MCF 10A (cell line): ENCODE measurements at regions not wholly inside any gene's neighbourhood (a gene's known extent, or its start where the extent isn't known, plus 50 kb on each side); places are given as distances from the start of the nearest gene placed in this dataset.

ENCODE experiments used
- BruUV-seq: library from RNA; stranded (reverse); fragments of 400-500 nt; replicated peaks from 2 replicates; lab custom pipeline; 2021; lab: Mats Ljungman, UMichigan
- CTCF ChIA-PET: fragments of 300-600 bp; sonication (Branson Sonifier 250); formaldehyde crosslinking; extraction: SDS; loops from one replicate; lab custom pipeline; 2021; ENCODE audit warnings: antibody characterized with exemption, inconsistent platforms; lab: Yijun Ruan, JAX
- POLR2A ChIA-PET: fragments of 300-600, 350-650 bp; sonication (Branson Sonifier 250); formaldehyde crosslinking; extraction: SDS; loops from one replicate; lab custom pipeline; 2020; ENCODE audit warnings: antibody characterized with exemption, inconsistent platforms; lab: Yijun Ruan, JAX
- DNase-seq: peaks from one replicate; pipeline ENCODE4 v3.0.0-alpha.2; 2018; ENCODE audit not compliant: unreplicated experiment
- H3K27ac Mint-ChIP-seq: one replicate; pipeline ENCODE4 v1.8.0; 2022; ENCODE audit warnings: mild to moderate bottlenecking, low read depth, mixed read lengths; ENCODE audit not compliant: unreplicated experiment
- H3K27me3 Mint-ChIP-seq: one replicate; pipeline ENCODE4 v1.8.0; 2022; ENCODE audit warnings: mixed read lengths; ENCODE audit not compliant: insufficient read depth, unreplicated experiment
- H3K36me3 Mint-ChIP-seq: one replicate; pipeline ENCODE4 v1.8.0; 2022; ENCODE audit warnings: mild to moderate bottlenecking, moderate library complexity, mixed read lengths; ENCODE audit not compliant: insufficient read depth, unreplicated experiment
- H3K4me1 Mint-ChIP-seq: one replicate; pipeline ENCODE4 v1.8.0; 2022; ENCODE audit warnings: mixed read lengths; ENCODE audit not compliant: insufficient read depth, unreplicated experiment
- H3K4me3 Mint-ChIP-seq: one replicate; pipeline ENCODE4 v1.8.0; 2022; ENCODE audit warnings: mild to moderate bottlenecking, moderate library complexity, mixed read lengths; ENCODE audit not compliant: unreplicated experiment
- H3K9me3 Mint-ChIP-seq: one replicate; pipeline ENCODE4 v1.8.0; 2022; ENCODE audit warnings: mixed read lengths; ENCODE audit not compliant: unreplicated experiment
- CTCF ChIP-seq: fragments of 200-600 bp; IDR thresholded peaks from one replicate; pipeline ENCODE4 v1.8.0; 2022; ENCODE audit warnings: antibody characterized with exemption, mild to moderate bottlenecking; ENCODE audit not compliant: unreplicated experiment
- intact Hi-C: fragments of 100-400 bp; cut with micrococcal nuclease; formaldehyde crosslinking; loops from 2 replicates; pipeline ENCODE4 v1.14.1; 2022

- Mint-ChIP-seq H3K36me3 (no peaks in the 10 kb centered on the region), H3K4me3 (no peak overlapping the region), H3K4me1 (no peaks in the 10 kb centered on the region), H3K9me3 (no peaks in the 10 kb centered on the region), H3K27me3 (no peaks in the 10 kb centered on the region), H3K27ac (no peak overlapping the region)
- DNase-seq = no peak
- intact Hi-C loops = no loop called here
- POLR2A ChIA-PET = no interaction called here
- no peak for TF ChIP-seq CTCF
- no TSS peak for BruUV-seq
- CTCF ChIA-PET = no interaction called here
Observed at GRCh38 chr6:82072751-82073150, 174.8 kb downstream of the IBTK start.

- no peak overlapping the region for H3K4me3 Mint-ChIP-seq
- CTCF ChIA-PET = no interaction called here
Observed at GRCh38 chr6:82072121-82072521, 175.4 kb downstream of the IBTK start.

GRCh38 chr6:82068721-82069120, 178.8 kb downstream of the IBTK start:
- no peaks in the 10 kb centered on the region for H3K9me3 Mint-ChIP-seq
- no peak for TF ChIP-seq CTCF
- H3K27me3 Mint-ChIP-seq = no peaks in the 10 kb centered on the region
- intact Hi-C loops = no loop called here
- ChIA-PET CTCF (no interaction called here), POLR2A (no interaction called here)
- no peak overlapping the region for H3K27ac Mint-ChIP-seq
- H3K4me1 Mint-ChIP-seq = no peaks in the 10 kb centered on the region
- DNase-seq = no peak
- no peak overlapping the region for H3K4me3 Mint-ChIP-seq
- no peaks in the 10 kb centered on the region for H3K36me3 Mint-ChIP-seq
- no TSS peak for BruUV-seq

More at GRCh38 chr6:82072121-82072521, 175.4 kb downstream of the IBTK start:
- DNase-seq = no peak
- POLR2A ChIA-PET = no interaction called here
- Mint-ChIP-seq H3K36me3 (no peaks in the 10 kb centered on the region), H3K9me3 (no peaks in the 10 kb centered on the region), H3K4me1 (no peaks in the 10 kb centered on the region), H3K27ac (no peak overlapping the region), H3K27me3 (no peaks in the 10 kb centered on the region)
- TF ChIP-seq CTCF = no peak
- BruUV-seq = no TSS peak
- intact Hi-C loops = no loop called here

- intact Hi-C loops = no loop called here
- Mint-ChIP-seq H3K9me3 (no peaks in the 10 kb centered on the region), H3K27ac (no peak overlapping the region), H3K4me1 (no peaks in the 10 kb centered on the region), H3K36me3 (no peaks in the 10 kb centered on the region), H3K27me3 (no peaks in the 10 kb centered on the region), H3K4me3 (no peak overlapping the region)
- no TSS peak for BruUV-seq
- no peak for DNase-seq
- ChIA-PET POLR2A (interaction anchor here (1.4 kb wide), 1 partner anchor 315 kb away, joined by 3 read pairs; the partner anchor contains the start of gene TENT5A), CTCF (interaction anchor here (1.2 kb wide), 1 partner anchor 26 kb away, joined by 4 read pairs; no protein-coding TSS in a partner anchor)
- no peak for TF ChIP-seq CTCF
Observed at GRCh38 chr6:82066991-82067411, 180.5 kb downstream of the IBTK start.
